ENCODE measurements at regions not wholly inside any gene's neighbourhood (a gene's known extent, or its start where the extent isn't known, plus 50 kb on each side); places are given as distances from the start of the nearest gene placed in this dataset.

DNA sequence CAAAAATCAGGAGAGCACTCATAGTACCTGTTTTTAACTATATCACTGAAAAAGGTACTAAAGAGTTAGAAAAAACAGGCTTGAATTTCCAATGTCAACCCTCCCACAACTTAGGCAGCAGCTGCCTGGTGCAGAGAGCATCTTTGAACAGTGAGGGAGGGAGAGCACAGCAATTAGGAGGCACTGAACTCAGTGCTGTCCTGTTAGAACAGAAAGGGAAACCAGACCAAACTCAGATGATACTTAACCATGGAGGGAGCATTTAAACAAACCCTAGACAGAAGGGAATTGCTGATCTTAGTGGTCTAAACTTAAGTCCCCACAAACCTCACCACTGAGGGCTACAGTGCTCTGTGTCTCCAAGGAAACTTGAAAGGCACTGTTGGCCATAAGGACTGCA lies 179.2 kb upstream of the AGTR1 start:
- TF ChIP-seq POLR2A (IDR thresholded peaks at IDR 0.05; ENCODE audit: low read depth) (no peak), POLR2AphosphoS5 (IDR thresholded peaks at IDR 0.05) (no peak), EP300 (IDR thresholded peaks at IDR 0.05) (no peak)
- TF ChIP-seq, protein P1, sequence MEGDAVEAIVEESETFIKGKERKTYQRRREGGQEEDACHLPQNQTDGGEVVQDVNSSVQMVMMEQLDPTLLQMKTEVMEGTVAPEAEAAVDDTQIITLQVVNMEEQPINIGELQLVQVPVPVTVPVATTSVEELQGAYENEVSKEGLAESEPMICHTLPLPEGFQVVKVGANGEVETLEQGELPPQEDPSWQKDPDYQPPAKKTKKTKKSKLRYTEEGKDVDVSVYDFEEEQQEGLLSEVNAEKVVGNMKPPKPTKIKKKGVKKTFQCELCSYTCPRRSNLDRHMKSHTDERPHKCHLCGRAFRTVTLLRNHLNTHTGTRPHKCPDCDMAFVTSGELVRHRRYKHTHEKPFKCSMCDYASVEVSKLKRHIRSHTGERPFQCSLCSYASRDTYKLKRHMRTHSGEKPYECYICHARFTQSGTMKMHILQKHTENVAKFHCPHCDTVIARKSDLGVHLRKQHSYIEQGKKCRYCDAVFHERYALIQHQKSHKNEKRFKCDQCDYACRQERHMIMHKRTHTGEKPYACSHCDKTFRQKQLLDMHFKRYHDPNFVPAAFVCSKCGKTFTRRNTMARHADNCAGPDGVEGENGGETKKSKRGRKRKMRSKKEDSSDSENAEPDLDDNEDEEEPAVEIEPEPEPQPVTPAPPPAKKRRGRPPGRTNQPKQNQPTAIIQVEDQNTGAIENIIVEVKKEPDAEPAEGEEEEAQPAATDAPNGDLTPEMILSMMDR (IDR thresholded peaks at IDR 0.05), result no peak
